Suprapubic skin (tissue), 4 donors: ENCODE measurements at regions not wholly inside any gene's neighbourhood (a gene's known extent, or its start where the extent isn't known, plus 50 kb on each side); places are given as distances from the start of the nearest gene placed in this dataset.

ENCODE experiments used
- DNase-seq, 2 donors: peaks; one replicate each; pipeline ENCODE4 v3.0.0-alpha.2; 2019; ENCODE audit warnings: low spot score in 2 of 2
- H3K27ac ChIP-seq: fragments of 200-600 bp; sonication (generic); one replicate; pipeline ENCODE4 v1.5.1; 2019
- H3K27me3 ChIP-seq: fragments of 200-600 bp; sonication (generic); one replicate; pipeline ENCODE4 v1.5.1; 2019
- H3K36me3 ChIP-seq: fragments of 200-600 bp; sonication (generic); one replicate; pipeline ENCODE4 v1.5.1; 2019
- H3K4me1 ChIP-seq: fragments of 200-600 bp; sonication (generic); one replicate; pipeline ENCODE4 v1.5.1; 2019
- H3K4me3 ChIP-seq: fragments of 200-600 bp; sonication (generic); one replicate; pipeline ENCODE4 v1.5.1; 2019; ENCODE audit warnings: mild to moderate bottlenecking
- H3K9me3 ChIP-seq: fragments of 200-600 bp; sonication (generic); one replicate; pipeline ENCODE4 v1.5.1; 2019
- EP300 ChIP-seq: sonication (generic); formaldehyde crosslinking; IDR thresholded peaks from one replicate; pipeline ENCODE4 v1.6.1; 2017; ENCODE audit warnings: antibody characterized with exemption
- POLR2A ChIP-seq, 2 donors: fragments of 450-650 bp; IDR thresholded peaks; one replicate each; pipeline ENCODE4 v1.6.1; 2017; ENCODE audit warnings: antibody characterized with exemption in 2 of 2, mild to moderate bottlenecking in 2 of 2, moderate library complexity in 2 of 2
- POLR2AphosphoS5 ChIP-seq, 3 donors: sonication (generic); formaldehyde crosslinking; IDR thresholded peaks; one replicate each; pipeline ENCODE4 v1.6.1; 2017; ENCODE audit warnings: antibody characterized with exemption in 3 of 3
- WGBS: methylation state at CpG from one replicate; pipeline ENCODE4 v1.1.5; 2018; 5-methylcytosine and 5-hydroxymethylcytosine counted together
- TF ChIP-seq, protein P1 (sequence below), 2 donors: fragments of 200-600 bp in 1 of 2; fragments of 450-650 bp in 1 of 2; sonication (generic) in 1 of 2; IDR thresholded peaks; one replicate each; pipeline ENCODE4 v1.5.1; 2016 to 2019; ENCODE audit warnings: antibody characterized with exemption in 2 of 2, mild to moderate bottlenecking in 1 of 2, moderate library complexity in 1 of 2

- Histone ChIP-seq H3K27me3 (no peaks in the 10 kb centered on the region), H3K9me3 (no peaks in the 10 kb centered on the region), H3K36me3 (no peaks in the 10 kb centered on the region), H3K27ac (peak overlapping the region; percentile 61), H3K4me1 (peaks cover 8% of the 10 kb centered on the region), H3K4me3 (no peak overlapping the region)
- no peak for TF ChIP-seq POLR2A (IDR thresholded peaks at IDR 0.05)
- TF ChIP-seq, protein P1, sequence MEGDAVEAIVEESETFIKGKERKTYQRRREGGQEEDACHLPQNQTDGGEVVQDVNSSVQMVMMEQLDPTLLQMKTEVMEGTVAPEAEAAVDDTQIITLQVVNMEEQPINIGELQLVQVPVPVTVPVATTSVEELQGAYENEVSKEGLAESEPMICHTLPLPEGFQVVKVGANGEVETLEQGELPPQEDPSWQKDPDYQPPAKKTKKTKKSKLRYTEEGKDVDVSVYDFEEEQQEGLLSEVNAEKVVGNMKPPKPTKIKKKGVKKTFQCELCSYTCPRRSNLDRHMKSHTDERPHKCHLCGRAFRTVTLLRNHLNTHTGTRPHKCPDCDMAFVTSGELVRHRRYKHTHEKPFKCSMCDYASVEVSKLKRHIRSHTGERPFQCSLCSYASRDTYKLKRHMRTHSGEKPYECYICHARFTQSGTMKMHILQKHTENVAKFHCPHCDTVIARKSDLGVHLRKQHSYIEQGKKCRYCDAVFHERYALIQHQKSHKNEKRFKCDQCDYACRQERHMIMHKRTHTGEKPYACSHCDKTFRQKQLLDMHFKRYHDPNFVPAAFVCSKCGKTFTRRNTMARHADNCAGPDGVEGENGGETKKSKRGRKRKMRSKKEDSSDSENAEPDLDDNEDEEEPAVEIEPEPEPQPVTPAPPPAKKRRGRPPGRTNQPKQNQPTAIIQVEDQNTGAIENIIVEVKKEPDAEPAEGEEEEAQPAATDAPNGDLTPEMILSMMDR (IDR thresholded peaks at IDR 0.05): no peak
- no peak for TF ChIP-seq EP300
- no peak for TF ChIP-seq POLR2AphosphoS5 (IDR thresholded peaks at IDR 0.05)
- WGBS: 75% methylated on average over 18 of the region's 18 CpGs
- DNase-seq: no peak
Measured at GRCh38 chr2:120893811-120894584, 158.3 kb downstream of the GLI2 start.

GRCh38 chr2:120894966-120895365, 159.3 kb downstream of the GLI2 start:
- Histone ChIP-seq H3K4me3 (no peak overlapping the region), H3K27ac (no peak overlapping the region), H3K9me3 (no peaks in the 10 kb centered on the region), H3K36me3 (no peaks in the 10 kb centered on the region), H3K27me3 (no peaks in the 10 kb centered on the region), H3K4me1 (peaks cover 8% of the 10 kb centered on the region)
- TF ChIP-seq EP300 (no peak), POLR2AphosphoS5 (IDR thresholded peaks at IDR 0.05) (no peak), POLR2A (IDR thresholded peaks at IDR 0.05) (no peak)
- TF ChIP-seq, protein P1 (IDR thresholded peaks at IDR 0.05): no peak
- DNase-seq: no peak
- WGBS: 50% methylated on average over 5 of the region's 5 CpGs

GRCh38 chr2:120896126-120896525, 160.5 kb downstream of the GLI2 start:
- 100% methylated on average over 3 of the region's 3 CpGs for WGBS
- DNase-seq: no peak

DNA sequence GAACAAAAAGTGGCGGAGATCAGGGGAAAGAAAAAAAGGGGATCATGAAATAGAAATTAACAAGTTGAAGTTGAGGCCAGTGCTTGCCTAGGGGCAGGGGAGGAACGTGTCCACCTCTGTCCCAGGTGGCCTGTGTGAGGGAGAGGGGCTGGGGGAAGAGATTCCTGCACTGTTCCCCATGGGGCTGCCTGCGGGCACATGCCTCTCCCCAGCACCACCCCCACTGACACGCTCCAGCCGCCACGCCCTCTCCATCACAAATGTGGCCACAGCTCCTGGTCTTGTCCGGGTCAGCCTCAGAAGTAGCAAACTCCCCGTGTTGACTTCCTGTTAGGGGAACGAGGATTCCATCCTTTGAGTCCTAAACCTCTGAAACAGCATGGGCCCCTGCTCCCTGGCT, 161.2 kb downstream of the GLI2 start:
- TF ChIP-seq EP300 (no peak), POLR2A (IDR thresholded peaks at IDR 0.05) (no peak), POLR2AphosphoS5 (IDR thresholded peaks at IDR 0.05) (no peak)
- TF ChIP-seq, protein P1 (IDR thresholded peaks at IDR 0.05): no peak
- WGBS: 71% methylated on average over 5 of the region's 9 CpGs
- no peak overlapping the region for H3K27ac ChIP-seq

More at GRCh38 chr2:120896126-120896525, 160.5 kb downstream of the GLI2 start:
- TF ChIP-seq POLR2AphosphoS5 (IDR thresholded peaks at IDR 0.05): no peak
- TF ChIP-seq, protein P1 (IDR thresholded peaks at IDR 0.05): no peak
- no peak for TF ChIP-seq POLR2A (IDR thresholded peaks at IDR 0.05)
- no peak for TF ChIP-seq EP300
- Histone ChIP-seq H3K9me3 (no peaks in the 10 kb centered on the region), H3K27me3 (no peaks in the 10 kb centered on the region), H3K36me3 (no peaks in the 10 kb centered on the region), H3K4me3 (no peak overlapping the region), H3K27ac (no peak overlapping the region), H3K4me1 (peaks cover 8% of the 10 kb centered on the region)

DNA sequence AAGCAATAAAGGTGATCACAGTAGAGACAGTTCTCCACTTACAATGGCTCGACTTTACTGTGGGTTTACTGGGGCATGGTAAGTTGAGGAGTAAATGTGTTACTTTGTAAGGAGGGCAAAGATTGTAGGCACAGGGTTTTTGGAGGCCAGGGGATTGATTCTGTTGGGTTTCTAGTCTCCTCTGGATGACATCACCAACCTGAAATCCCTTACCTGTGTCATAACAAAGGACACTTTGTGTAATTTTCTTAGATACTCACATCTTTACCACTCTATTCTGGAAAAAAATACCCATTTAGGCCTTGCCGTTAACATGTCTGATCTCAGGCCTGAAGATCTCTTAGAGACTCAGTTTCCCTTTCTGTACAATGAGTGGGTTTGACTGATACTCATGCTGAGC, 161.7 kb downstream of the GLI2 start:
- DNase-seq: no peak
- peaks cover 8% of the 10 kb centered on the region for H3K4me1 ChIP-seq
- H3K4me3 ChIP-seq: no peak overlapping the region
- no peaks in the 10 kb centered on the region for H3K9me3 ChIP-seq
- no peak overlapping the region for H3K27ac ChIP-seq
- WGBS: 91% methylated on average over 2 of the region's 2 CpGs
- H3K36me3 ChIP-seq: no peaks in the 10 kb centered on the region
- TF ChIP-seq EP300 (no peak), POLR2A (IDR thresholded peaks at IDR 0.05) (no peak), POLR2AphosphoS5 (IDR thresholded peaks at IDR 0.05) (no peak)
- TF ChIP-seq, protein P1 (IDR thresholded peaks at IDR 0.05): no peak
- H3K27me3 ChIP-seq: no peaks in the 10 kb centered on the region

More for the DNA sequence above, 161.2 kb downstream of the GLI2 start:
- Histone ChIP-seq H3K27me3 (no peaks in the 10 kb centered on the region), H3K4me1 (peaks cover 8% of the 10 kb centered on the region), H3K36me3 (no peaks in the 10 kb centered on the region), H3K9me3 (no peaks in the 10 kb centered on the region), H3K4me3 (no peak overlapping the region)
- DNase-seq: no peak
